SK-N-SH treated with all-trans-retinoic acid at 6 μM for 48 hours (cell line): ENCODE measurements at regions not wholly inside any gene's neighbourhood (a gene's known extent, or its start where the extent isn't known, plus 50 kb on each side); places are given as distances from the start of the nearest gene placed in this dataset.

Source experiments
- ARNTL ChIP-seq: fragments of 450-650 bp; formaldehyde crosslinking; IDR thresholded peaks from 2 replicates; pipeline ENCODE4 v1.5.0; 2020; ENCODE audit warnings: low read depth, mild to moderate bottlenecking, moderate library complexity, borderline replicate concordance
- BACH2 ChIP-seq: fragments of 250-450 bp; sonication (Bioruptor Pico); IDR thresholded peaks from 2 replicates; pipeline ENCODE4 v1.9.0; 2021; ENCODE audit warnings: mild to moderate bottlenecking, borderline replicate concordance
- CREB5 ChIP-seq: fragments of 250-450 bp; sonication (Bioruptor Pico); IDR thresholded peaks from 2 replicates; pipeline ENCODE4 v1.5.1; 2020; ENCODE audit warnings: low read depth, mild to moderate bottlenecking, moderate library complexity
- OSR1 ChIP-seq: fragments of 250-450 bp; sonication (Bioruptor Pico); IDR thresholded peaks from 2 replicates; pipeline ENCODE4 v1.8.0; 2022; ENCODE audit warnings: moderate library complexity, mild to moderate bottlenecking, inconsistent platforms
- ZC3H10 ChIP-seq: fragments of 250-450 bp; sonication (Bioruptor Pico); IDR thresholded peaks from 2 replicates; pipeline ENCODE4 v1.5.1; 2021; ENCODE audit warnings: mild to moderate bottlenecking, moderate library complexity
- ZNF565 ChIP-seq: fragments of 450-650 bp; formaldehyde crosslinking; conservative IDR thresholded peaks from 2 replicates; pipeline ENCODE4 v1.5.0; 2020; ENCODE audit warnings: low read depth, mild to moderate bottlenecking, moderate library complexity
- TF ChIP-seq, protein P1 (sequence below): fragments of 250-450 bp; sonication (Bioruptor Pico); IDR thresholded peaks from 2 replicates; pipeline ENCODE4 v1.5.1; 2021; ENCODE audit warnings: mild to moderate bottlenecking, moderate library complexity

GRCh38 chr12:34404377-34405285 lies 382.3 kb downstream of the ALG10 start:
- TF ChIP-seq, protein P1, sequence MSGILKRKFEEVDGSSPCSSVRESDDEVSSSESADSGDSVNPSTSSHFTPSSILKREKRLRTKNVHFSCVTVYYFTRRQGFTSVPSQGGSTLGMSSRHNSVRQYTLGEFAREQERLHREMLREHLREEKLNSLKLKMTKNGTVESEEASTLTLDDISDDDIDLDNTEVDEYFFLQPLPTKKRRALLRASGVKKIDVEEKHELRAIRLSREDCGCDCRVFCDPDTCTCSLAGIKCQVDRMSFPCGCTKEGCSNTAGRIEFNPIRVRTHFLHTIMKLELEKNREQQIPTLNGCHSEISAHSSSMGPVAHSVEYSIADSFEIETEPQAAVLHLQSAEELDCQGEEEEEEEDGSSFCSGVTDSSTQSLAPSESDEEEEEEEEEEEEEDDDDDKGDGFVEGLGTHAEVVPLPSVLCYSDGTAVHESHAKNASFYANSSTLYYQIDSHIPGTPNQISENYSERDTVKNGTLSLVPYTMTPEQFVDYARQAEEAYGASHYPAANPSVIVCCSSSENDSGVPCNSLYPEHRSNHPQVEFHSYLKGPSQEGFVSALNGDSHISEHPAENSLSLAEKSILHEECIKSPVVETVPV (CRISPR knock-in tag), result no peak
- TF ChIP-seq CREB5 (no peak), OSR1 (CRISPR knock-in tag) (no peak), ZNF565 (no peak), ARNTL (CRISPR knock-in tag) (no peak), ZC3H10 (no peak), BACH2 (CRISPR knock-in tag) (no peak)
